ENCODE measurements at regions not wholly inside any gene's neighbourhood (a gene's known extent, or its start where the extent isn't known, plus 50 kb on each side); places are given as distances from the start of the nearest gene placed in this dataset.

GRCh38 chrX:124280294-124280902, 52.1 kb upstream of the TEX13D start:
- H3K27me3 ChIP-seq (ENCODE audit: insufficient read depth, low read length), result no peaks in the 10 kb centered on the region
- H2AFZ ChIP-seq (ENCODE audit: low read depth, low read length, poor library complexity, severe bottlenecking), result no peak overlapping the region
- H3K36me3 ChIP-seq (ENCODE audit: control insufficient read depth in 1 of 2, insufficient read depth in 2 of 2, low read length in 2 of 2), result no peaks in the 10 kb centered on the region
- H3K79me2 ChIP-seq (ENCODE audit: insufficient read depth, low read length), result no peaks in the 10 kb centered on the region
- no peaks in the 10 kb centered on the region for H4K20me1 ChIP-seq (ENCODE audit: insufficient read depth)
- ChIA-PET RAD21 (ENCODE audit: low non-redundant PET in 1 of 2, low total read pairs in 2 of 2, uncharacterized antibody in 2 of 2, unreplicated experiment in 2 of 2) (no interaction called here), POLR2A (no interaction called here), CTCF (no interaction called here)
- H3K4me1 ChIP-seq (ENCODE audit: control insufficient read depth in 1 of 2, insufficient read depth in 2 of 2, low read length in 2 of 2), result no peaks in the 10 kb centered on the region
- H3K27ac ChIP-seq (ENCODE audit: low read depth, low read length), result no peak overlapping the region
- no peak for TF ChIP-seq CEBPB (IDR thresholded peaks at IDR 0.05; ENCODE audit: low read depth)
- no peak for TF ChIP-seq SP1 (IDR thresholded peaks at IDR 0.05; ENCODE audit: low read depth)
- TF ChIP-seq EGR1 (IDR thresholded peaks at IDR 0.05; ENCODE audit: low read depth), result no peak
- no peak for TF ChIP-seq ATF3 (IDR thresholded peaks at IDR 0.05)
- no peak for TF ChIP-seq SIN3A (IDR thresholded peaks at IDR 0.05; ENCODE audit: low read depth)
- no peak for TF ChIP-seq ZNF274 (IDR thresholded peaks at IDR 0.05; ENCODE audit: low read depth, low read length)
- H3K9me3 ChIP-seq (ENCODE audit: control insufficient read depth in 1 of 2, insufficient read depth in 1 of 2, low read depth in 1 of 2, low read length in 2 of 2), result no peaks in the 10 kb centered on the region
- H3K9me2 ChIP-seq (ENCODE audit: insufficient read depth), result no peaks in the 10 kb centered on the region
- intact Hi-C loops (cut with micrococcal nuclease), result no loop called here
- DNase-seq (ENCODE audit: low read depth, low spot score) (no peak), ATAC-seq (no peak)
- H3K4me3 ChIP-seq (replicated peaks in 1 of 2; ENCODE audit: low read depth in 1 of 2, low read length in 2 of 2), result no peak overlapping the region
- H3K9ac ChIP-seq (ENCODE audit: low read length), result no peak overlapping the region
- BruUV-seq (replicated peaks), result no TSS peak
- H3K4me2 ChIP-seq (ENCODE audit: low read length), result no peak overlapping the region

- no peaks in the 10 kb centered on the region for H3K9me3 ChIP-seq (ENCODE audit: control insufficient read depth in 1 of 2, insufficient read depth in 1 of 2, low read depth in 1 of 2, low read length in 2 of 2)
- H2AFZ ChIP-seq (ENCODE audit: low read depth, low read length, poor library complexity, severe bottlenecking), result no peak overlapping the region
- DNase-seq (ENCODE audit: low read depth, low spot score) (no peak), ATAC-seq (no peak)
- TF ChIP-seq RAD21 (IDR thresholded peaks at IDR 0.05; ENCODE audit: low read depth), result no peak
- no peak for TF ChIP-seq SIN3A (IDR thresholded peaks at IDR 0.05; ENCODE audit: low read depth)
- TF ChIP-seq ZNF274 (IDR thresholded peaks at IDR 0.05; ENCODE audit: low read depth, low read length), result no peak
- TF ChIP-seq YY1 (IDR thresholded peaks at IDR 0.05; ENCODE audit: extremely low read depth, insufficient replicate concordance, low read depth, low read length), result no peak
- no peak for TF ChIP-seq TCF7L2 (IDR thresholded peaks at IDR 0.05; ENCODE audit: borderline replicate concordance, extremely low read depth, insufficient read depth, insufficient read length)
- TF ChIP-seq REST (IDR thresholded peaks at IDR 0.05; ENCODE audit: low read depth), result no peak
- TF ChIP-seq ZBTB33 (IDR thresholded peaks at IDR 0.05; ENCODE audit: extremely low read depth, insufficient replicate concordance, low read length), result no peak
- TF ChIP-seq CBX3 (IDR thresholded peaks at IDR 0.05; ENCODE audit: low read depth), result no peak
- no peak for TF ChIP-seq ZFX (IDR thresholded peaks at IDR 0.05)
- no peak for TF ChIP-seq POLR2A (IDR thresholded peaks at IDR 0.05; ENCODE audit: borderline replicate concordance, extremely low read depth, insufficient read depth, insufficient read length)
- intact Hi-C loops (cut with micrococcal nuclease), result no loop called here
- H3K4me2 ChIP-seq (ENCODE audit: low read length), result no peak overlapping the region
- ChIA-PET RAD21 (ENCODE audit: low non-redundant PET in 1 of 2, low total read pairs in 2 of 2, uncharacterized antibody in 2 of 2, unreplicated experiment in 2 of 2) (no interaction called here), POLR2A (no interaction called here), CTCF (no interaction called here)
- no peaks in the 10 kb centered on the region for H3K36me3 ChIP-seq (ENCODE audit: control insufficient read depth in 1 of 2, insufficient read depth in 2 of 2, low read length in 2 of 2)
- no peaks in the 10 kb centered on the region for H3K27me3 ChIP-seq (ENCODE audit: insufficient read depth, low read length)
- no peaks in the 10 kb centered on the region for H4K20me1 ChIP-seq (ENCODE audit: insufficient read depth)
- H3K27ac ChIP-seq (ENCODE audit: low read depth, low read length), result no peak overlapping the region
- H3K4me3 ChIP-seq (replicated peaks in 1 of 2; ENCODE audit: low read depth in 1 of 2, low read length in 2 of 2), result no peak overlapping the region
- no peaks in the 10 kb centered on the region for H3K4me1 ChIP-seq (ENCODE audit: control insufficient read depth in 1 of 2, insufficient read depth in 2 of 2, low read length in 2 of 2)
- no peaks in the 10 kb centered on the region for H3K9me2 ChIP-seq (ENCODE audit: insufficient read depth)
- H3K9ac ChIP-seq (ENCODE audit: low read length), result no peak overlapping the region
- H3K79me2 ChIP-seq (ENCODE audit: insufficient read depth, low read length), result no peaks in the 10 kb centered on the region
- no TSS peak for BruUV-seq (replicated peaks)
Measured at GRCh38 chrX:124282580-124282979, 49.9 kb upstream of the TEX13D start.
